HG03354 (cell line): ENCODE measurements at regions not wholly inside any gene's neighbourhood (a gene's known extent, or its start where the extent isn't known, plus 50 kb on each side); places are given as distances from the start of the nearest gene placed in this dataset.

ENCODE experiments used
- ATAC-seq: cut with Tn5 transposase; IDR thresholded peaks from one replicate; pipeline ENCODE4 v1.9.1; 2021; ENCODE audit warnings: mild to moderate bottlenecking; ENCODE audit not compliant: unreplicated experiment, poor library complexity, severe bottlenecking

GRCh38 chr13:111394211-111394922 lies 73.9 kb downstream of the TEX29 start:
- no peak for ATAC-seq

- ATAC-seq: no peak
These were observed 75.3 kb downstream of the TEX29 start for GRCh38 chr13:111395511-111396393.

- ATAC-seq: no peak
These were observed 76.0 kb downstream of the TEX29 start for GRCh38 chr13:111396457-111396856.

- ATAC-seq: no peak
These were observed 76.9 kb downstream of the TEX29 start for GRCh38 chr13:111397202-111397880.

- ATAC-seq: no peak
These were observed 77.8 kb downstream of the TEX29 start for GRCh38 chr13:111398196-111398595.

- no peak for ATAC-seq
These were observed 78.4 kb downstream of the TEX29 start for GRCh38 chr13:111398715-111399299.

- ATAC-seq: no peak
These were observed 78.9 kb downstream of the TEX29 start for GRCh38 chr13:111399334-111399733.

GRCh38 chr13:111399776-111400538 lies 79.5 kb downstream of the TEX29 start:
- ATAC-seq: no peak

- ATAC-seq: no peak
These were observed 80.7 kb downstream of the TEX29 start for GRCh38 chr13:111401151-111401550.

GRCh38 chr13:111401755-111402154 lies 81.3 kb downstream of the TEX29 start:
- ATAC-seq: no peak

- no peak for ATAC-seq
These were observed 82.0 kb downstream of the TEX29 start for GRCh38 chr13:111402441-111402840.

GRCh38 chr13:111403266-111403665 lies 82.8 kb downstream of the TEX29 start:
- no peak for ATAC-seq

- ATAC-seq: no peak
These were observed 84.3 kb downstream of the TEX29 start for GRCh38 chr13:111404746-111405145.

- no peak for ATAC-seq
These were observed 86.2 kb downstream of the TEX29 start for GRCh38 chr13:111406636-111407035.

GRCh38 chr13:111407381-111408131 lies 87.1 kb downstream of the TEX29 start:
- no peak for ATAC-seq

GRCh38 chr13:111409413-111409812 lies 89.0 kb downstream of the TEX29 start:
- ATAC-seq: no peak

- ATAC-seq: no peak
These were observed 90.0 kb downstream of the TEX29 start for GRCh38 chr13:111410232-111411021.
